ENCODE measurements at regions not wholly inside any gene's neighbourhood (a gene's known extent, or its start where the extent isn't known, plus 50 kb on each side); places are given as distances from the start of the nearest gene placed in this dataset.
"Not testable (repeated sequence)": the region's sequence is repeated elsewhere in the genome, so short reads cannot be mapped to it uniquely, and the experiment has no call there.

GRCh38 chr6:153984811-153985210 lies 54.2 kb upstream of the OPRM1 start:
- no peak for DNase-seq (ENCODE audit: low spot score)
- intact Hi-C loops (cut with DNase I): no loop called here

GRCh38 chr6:153980171-153980570 lies 58.9 kb upstream of the OPRM1 start:
- no peak for DNase-seq (ENCODE audit: low spot score)
- intact Hi-C loops (cut with DNase I): no loop called here

- intact Hi-C loops (cut with DNase I): not testable (repeated sequence)
Measured at GRCh38 chr6:153978911-153979548, 60.0 kb upstream of the OPRM1 start.

GRCh38 chr6:153976921-153977693 lies 61.9 kb upstream of the OPRM1 start:
- intact Hi-C loops (cut with DNase I): no loop called here
- DNase-seq (ENCODE audit: low spot score): no peak

More at GRCh38 chr6:153978911-153979548, 60.0 kb upstream of the OPRM1 start:
- not testable (repeated sequence) for DNase-seq (ENCODE audit: low spot score)

GRCh38 chr6:153966001-153966400 lies 73.0 kb upstream of the OPRM1 start:
- no peak for DNase-seq (ENCODE audit: low spot score)
- intact Hi-C loops (cut with DNase I): no loop called here

GRCh38 chr6:153963352-153963751 lies 75.7 kb upstream of the OPRM1 start:
- intact Hi-C loops (cut with DNase I): no loop called here
- DNase-seq (ENCODE audit: low spot score): no peak

- intact Hi-C loops (cut with DNase I): no loop called here
- DNase-seq (ENCODE audit: low spot score): no peak
Measured at GRCh38 chr6:153962555-153962954, 76.5 kb upstream of the OPRM1 start.

GRCh38 chr6:153960741-153961140 lies 78.3 kb upstream of the OPRM1 start:
- intact Hi-C loops (cut with DNase I): no loop called here
- no peak for DNase-seq (ENCODE audit: low spot score)

- intact Hi-C loops (cut with DNase I): no loop called here
- no peak for DNase-seq (ENCODE audit: low spot score)
Measured at GRCh38 chr6:153960281-153960680, 78.8 kb upstream of the OPRM1 start.

GRCh38 chr6:153959276-153959675 lies 79.8 kb upstream of the OPRM1 start:
- no peak for DNase-seq (ENCODE audit: low spot score)
- intact Hi-C loops (cut with DNase I): no loop called here

- intact Hi-C loops (cut with DNase I): no loop called here
- DNase-seq (ENCODE audit: low spot score): no peak
Measured at GRCh38 chr6:153958860-153959259, 80.2 kb upstream of the OPRM1 start.

GRCh38 chr6:153957394-153957793 lies 81.6 kb upstream of the OPRM1 start:
- intact Hi-C loops (cut with DNase I): no loop called here
- no peak for DNase-seq (ENCODE audit: low spot score)

GRCh38 chr6:153956808-153957207 lies 82.2 kb upstream of the OPRM1 start:
- DNase-seq (ENCODE audit: low spot score): no peak
- intact Hi-C loops (cut with DNase I): no loop called here

- intact Hi-C loops (cut with DNase I): loop anchor here (5.0 kb wide), 1 partner anchor 717 kb away; no protein-coding TSS in a partner anchor
- DNase-seq (ENCODE audit: low spot score): no peak
Measured at GRCh38 chr6:153949616-153950015, 89.4 kb upstream of the OPRM1 start.

GRCh38 chr6:153947808-153948447 lies 91.1 kb upstream of the OPRM1 start:
- intact Hi-C loops (cut with DNase I): loop anchor here (5.0 kb wide), 1 partner anchor 716 kb away; no protein-coding TSS in a partner anchor
- no peak for DNase-seq (ENCODE audit: low spot score)

GRCh38 chr6:153944201-153944600 lies 94.8 kb upstream of the OPRM1 start:
- no peak for DNase-seq (ENCODE audit: low spot score)
- intact Hi-C loops (cut with DNase I): no loop called here

- intact Hi-C loops (cut with DNase I): no loop called here
- DNase-seq (ENCODE audit: low spot score): no peak
Measured at GRCh38 chr6:153942361-153942760, 96.7 kb upstream of the OPRM1 start.

GRCh38 chr6:153941768-153942167 lies 97.3 kb upstream of the OPRM1 start:
- intact Hi-C loops (cut with DNase I): no loop called here
- no peak for DNase-seq (ENCODE audit: low spot score)

- intact Hi-C loops (cut with DNase I): no loop called here
- no peak for DNase-seq (ENCODE audit: low spot score)
Measured at GRCh38 chr6:153938876-153939275, 100.2 kb upstream of the OPRM1 start.

- intact Hi-C loops (cut with DNase I): no loop called here
- DNase-seq (ENCODE audit: low spot score): no peak
Measured at GRCh38 chr6:153931431-153931830, 107.6 kb upstream of the OPRM1 start.

GRCh38 chr6:153927867-153928266 lies 111.2 kb upstream of the OPRM1 start:
- intact Hi-C loops (cut with DNase I): no loop called here
- no peak for DNase-seq (ENCODE audit: low spot score)

All from cardiac septum (tissue), 1 donor.